AG04450 (cell line): ENCODE measurements at regions not wholly inside any gene's neighbourhood (a gene's known extent, or its start where the extent isn't known, plus 50 kb on each side); places are given as distances from the start of the nearest gene placed in this dataset.

ENCODE experiments used
- CTCF ChIA-PET: fragments of 300-600, 350-600 bp; formaldehyde crosslinking; extraction: SDS; loops from one replicate; lab custom pipeline; 2022; ENCODE audit warnings: antibody characterized with exemption, inconsistent platforms; lab: Charles Lee
- POLR2A ChIA-PET: fragments of 350-600 bp; formaldehyde crosslinking; extraction: SDS; loops from one replicate; lab custom pipeline; 2021; ENCODE audit warnings: antibody characterized with exemption, inconsistent platforms; lab: Yijun Ruan, JAX
- DNase-seq: peaks from one replicate; pipeline ENCODE4 v3.0.0-alpha.2; 2011; ENCODE audit warnings: low read depth, low spot score
- H3K27ac ChIP-seq: one replicate; pipeline ENCODE4 v1.5.1; 2012; ENCODE audit warnings: low read depth, low read length, control low read depth
- H3K27me3 ChIP-seq: one replicate; pipeline ENCODE4 v1.6.0; 2012; ENCODE audit warnings: low read length; ENCODE audit not compliant: control insufficient read depth, insufficient read depth
- H3K4me3 ChIP-seq: 2 replicates; pipeline ENCODE4 v1.5.1; 2011; ENCODE audit warnings: mild to moderate bottlenecking, low read depth, low read length, control low read depth
- H3K9me3 ChIP-seq: 2 replicates; pipeline ENCODE4 v1.5.1; 2012; ENCODE audit warnings: low read length; ENCODE audit not compliant: control insufficient read depth, insufficient read depth
- TF ChIP-seq, protein P1 (sequence below): IDR thresholded peaks from 2 replicates; pipeline ENCODE4 v1.5.1; 2011; ENCODE audit warnings: low read depth, low read length, control low read depth, inconsistent platforms

DNA sequence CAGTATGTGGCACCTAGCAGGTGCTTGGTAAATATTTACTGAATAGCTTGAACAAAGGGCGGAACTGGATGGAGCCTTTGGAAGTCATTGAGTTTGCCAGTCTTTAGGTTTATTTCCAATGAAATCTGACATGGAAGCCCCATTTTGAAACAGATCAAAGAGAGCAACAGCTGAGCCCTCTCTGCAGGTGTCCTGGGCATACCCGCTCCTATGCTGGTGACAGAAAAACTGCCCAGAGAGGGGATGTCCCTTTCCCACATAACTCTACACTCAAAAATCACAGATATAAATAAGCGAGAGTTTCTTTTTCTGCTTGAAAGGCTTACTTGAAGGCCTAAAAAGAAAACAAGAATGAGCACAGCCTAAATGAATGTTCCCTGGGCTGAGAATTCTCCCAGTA, 53.0 kb upstream of the RALY start:
- Histone ChIP-seq H3K9me3 (no peaks in the 10 kb centered on the region; the same call in 1 of the 2 replicates), H3K27me3 (peaks cover 3% of the 10 kb centered on the region), H3K4me3 (no peak overlapping the region), H3K27ac (no peak overlapping the region)
- CTCF ChIA-PET = no interaction called here
- POLR2A ChIA-PET = no interaction called here
- DNase-seq = no peak
- TF ChIP-seq, protein P1, sequence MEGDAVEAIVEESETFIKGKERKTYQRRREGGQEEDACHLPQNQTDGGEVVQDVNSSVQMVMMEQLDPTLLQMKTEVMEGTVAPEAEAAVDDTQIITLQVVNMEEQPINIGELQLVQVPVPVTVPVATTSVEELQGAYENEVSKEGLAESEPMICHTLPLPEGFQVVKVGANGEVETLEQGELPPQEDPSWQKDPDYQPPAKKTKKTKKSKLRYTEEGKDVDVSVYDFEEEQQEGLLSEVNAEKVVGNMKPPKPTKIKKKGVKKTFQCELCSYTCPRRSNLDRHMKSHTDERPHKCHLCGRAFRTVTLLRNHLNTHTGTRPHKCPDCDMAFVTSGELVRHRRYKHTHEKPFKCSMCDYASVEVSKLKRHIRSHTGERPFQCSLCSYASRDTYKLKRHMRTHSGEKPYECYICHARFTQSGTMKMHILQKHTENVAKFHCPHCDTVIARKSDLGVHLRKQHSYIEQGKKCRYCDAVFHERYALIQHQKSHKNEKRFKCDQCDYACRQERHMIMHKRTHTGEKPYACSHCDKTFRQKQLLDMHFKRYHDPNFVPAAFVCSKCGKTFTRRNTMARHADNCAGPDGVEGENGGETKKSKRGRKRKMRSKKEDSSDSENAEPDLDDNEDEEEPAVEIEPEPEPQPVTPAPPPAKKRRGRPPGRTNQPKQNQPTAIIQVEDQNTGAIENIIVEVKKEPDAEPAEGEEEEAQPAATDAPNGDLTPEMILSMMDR = no peak
